ENCODE measurements at regions not wholly inside any gene's neighbourhood (a gene's known extent, or its start where the extent isn't known, plus 50 kb on each side); places are given as distances from the start of the nearest gene placed in this dataset.

DNA sequence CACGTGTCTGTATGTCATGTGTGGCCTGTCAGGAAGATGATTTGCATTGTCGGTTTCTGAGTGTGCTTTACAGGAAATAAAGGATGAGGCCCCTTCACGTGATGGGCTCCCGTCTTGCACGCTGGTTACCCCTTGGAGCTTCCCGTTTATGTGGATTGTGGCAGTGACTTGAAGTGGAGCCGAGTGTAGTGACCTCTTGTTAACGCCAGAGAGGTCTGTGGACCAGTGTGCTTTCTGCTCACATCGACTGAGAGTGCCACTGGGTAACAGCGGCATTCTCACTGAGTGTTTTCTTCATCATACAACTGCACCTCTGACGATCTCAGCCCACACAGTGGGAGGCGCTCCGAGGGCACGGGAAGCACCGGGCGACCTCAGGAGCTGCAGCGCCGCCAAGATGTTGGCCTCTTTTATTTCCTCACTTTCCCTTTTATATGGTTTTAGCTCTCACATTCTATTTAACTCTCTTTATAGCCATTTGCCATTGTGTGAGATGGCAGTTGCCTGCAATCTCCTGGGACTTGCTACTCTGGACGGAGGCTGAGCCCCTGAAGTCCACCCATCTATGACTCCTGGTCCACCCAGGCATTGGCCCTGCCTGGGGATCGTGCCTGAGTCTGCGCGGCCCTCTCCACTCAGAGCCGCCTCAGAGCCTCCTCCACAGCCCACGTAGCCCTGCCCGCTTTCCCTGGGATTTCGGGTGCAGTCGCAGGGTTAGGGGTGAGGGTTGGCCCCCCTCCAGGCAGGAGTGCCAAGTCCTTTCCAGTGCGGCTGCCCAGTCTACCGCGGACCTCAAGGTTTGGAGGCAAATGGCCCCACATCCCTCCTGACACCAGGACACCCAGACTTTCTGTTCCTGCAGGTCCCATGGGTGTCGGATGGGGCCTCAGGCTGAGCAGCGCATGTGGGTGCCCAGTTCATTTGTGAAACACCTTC is 238.9 kb downstream of the ERMARD start:
- no peak for DNase-seq (ENCODE audit: low read depth)
- Histone ChIP-seq H3K27me3 (ENCODE audit: control insufficient read depth, insufficient read depth, low read length) (no peaks in the 10 kb centered on the region), H3K4me3 (ENCODE audit: low read depth, low read length) (no peak overlapping the region), H3K36me3 (ENCODE audit: control insufficient read depth, insufficient read depth, low read length) (no peaks in the 10 kb centered on the region)
- TF ChIP-seq, protein P1, sequence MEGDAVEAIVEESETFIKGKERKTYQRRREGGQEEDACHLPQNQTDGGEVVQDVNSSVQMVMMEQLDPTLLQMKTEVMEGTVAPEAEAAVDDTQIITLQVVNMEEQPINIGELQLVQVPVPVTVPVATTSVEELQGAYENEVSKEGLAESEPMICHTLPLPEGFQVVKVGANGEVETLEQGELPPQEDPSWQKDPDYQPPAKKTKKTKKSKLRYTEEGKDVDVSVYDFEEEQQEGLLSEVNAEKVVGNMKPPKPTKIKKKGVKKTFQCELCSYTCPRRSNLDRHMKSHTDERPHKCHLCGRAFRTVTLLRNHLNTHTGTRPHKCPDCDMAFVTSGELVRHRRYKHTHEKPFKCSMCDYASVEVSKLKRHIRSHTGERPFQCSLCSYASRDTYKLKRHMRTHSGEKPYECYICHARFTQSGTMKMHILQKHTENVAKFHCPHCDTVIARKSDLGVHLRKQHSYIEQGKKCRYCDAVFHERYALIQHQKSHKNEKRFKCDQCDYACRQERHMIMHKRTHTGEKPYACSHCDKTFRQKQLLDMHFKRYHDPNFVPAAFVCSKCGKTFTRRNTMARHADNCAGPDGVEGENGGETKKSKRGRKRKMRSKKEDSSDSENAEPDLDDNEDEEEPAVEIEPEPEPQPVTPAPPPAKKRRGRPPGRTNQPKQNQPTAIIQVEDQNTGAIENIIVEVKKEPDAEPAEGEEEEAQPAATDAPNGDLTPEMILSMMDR (IDR thresholded peaks at IDR 0.05; ENCODE audit: insufficient read depth, low read length, severe bottlenecking), result no peak
- FAIRE-seq, result no peak

DNA sequence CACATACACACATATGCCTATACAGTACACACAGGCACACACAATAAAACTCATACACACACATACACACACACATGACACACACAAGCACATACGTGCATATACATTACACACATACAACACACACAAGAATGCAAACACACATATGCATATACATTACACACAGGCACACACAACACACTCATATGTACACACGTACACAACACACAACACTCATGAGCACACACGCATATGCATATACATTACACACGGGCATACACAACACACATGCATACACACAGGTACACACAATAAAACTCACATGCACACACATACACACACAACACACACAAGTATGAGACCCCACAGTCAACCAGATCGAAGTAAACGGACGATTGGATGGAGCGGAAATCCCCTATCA is 238.2 kb downstream of the ERMARD start:
- Histone ChIP-seq H3K4me3 (ENCODE audit: low read depth, low read length) (no peak overlapping the region), H3K27me3 (ENCODE audit: control insufficient read depth, insufficient read depth, low read length) (no peaks in the 10 kb centered on the region), H3K36me3 (ENCODE audit: control insufficient read depth, insufficient read depth, low read length) (no peaks in the 10 kb centered on the region)
- FAIRE-seq (no peak), DNase-seq (ENCODE audit: low read depth) (no peak)
- TF ChIP-seq, protein P1 (IDR thresholded peaks at IDR 0.05; ENCODE audit: insufficient read depth, low read length, severe bottlenecking), result no peak

DNA sequence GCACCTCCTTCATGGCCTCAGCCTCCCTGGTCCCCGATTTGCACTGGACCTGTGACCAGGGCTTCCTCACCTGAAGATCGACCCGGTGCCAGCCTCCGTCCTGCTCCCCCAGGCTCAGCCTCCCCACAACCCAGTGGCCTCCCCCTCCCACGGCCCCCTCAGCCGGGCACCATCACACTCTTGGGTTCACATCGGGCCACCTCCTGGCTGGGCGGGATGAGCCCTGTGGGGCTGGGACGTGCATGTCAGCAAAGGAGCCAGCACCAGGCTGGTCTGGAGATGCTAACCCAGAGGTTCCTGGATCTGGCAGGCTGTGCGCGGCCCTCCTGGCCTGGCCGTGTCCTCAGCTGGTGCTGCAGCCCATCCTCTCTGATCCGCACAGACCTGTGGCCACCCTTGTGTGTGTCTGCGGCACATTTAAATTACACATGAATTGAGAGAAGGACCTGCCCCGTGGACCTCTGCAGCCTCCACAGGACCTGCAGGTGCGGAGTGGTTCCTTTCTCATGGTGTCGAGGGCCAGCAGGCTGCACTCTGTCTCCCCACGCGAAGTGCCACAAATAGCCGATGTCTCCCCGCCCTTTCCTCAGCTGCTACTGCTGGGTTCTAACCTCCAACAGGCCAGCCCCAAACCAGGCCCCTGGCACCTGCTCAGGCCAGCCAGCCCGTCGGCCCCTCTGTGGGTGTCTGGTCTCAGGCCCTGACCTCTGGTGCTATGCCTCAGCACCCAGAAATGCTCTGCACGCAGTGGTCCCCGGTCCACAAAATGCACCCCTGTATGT is 237.5 kb downstream of the ERMARD start:
- DNase-seq (ENCODE audit: low read depth), result no peak

DNA sequence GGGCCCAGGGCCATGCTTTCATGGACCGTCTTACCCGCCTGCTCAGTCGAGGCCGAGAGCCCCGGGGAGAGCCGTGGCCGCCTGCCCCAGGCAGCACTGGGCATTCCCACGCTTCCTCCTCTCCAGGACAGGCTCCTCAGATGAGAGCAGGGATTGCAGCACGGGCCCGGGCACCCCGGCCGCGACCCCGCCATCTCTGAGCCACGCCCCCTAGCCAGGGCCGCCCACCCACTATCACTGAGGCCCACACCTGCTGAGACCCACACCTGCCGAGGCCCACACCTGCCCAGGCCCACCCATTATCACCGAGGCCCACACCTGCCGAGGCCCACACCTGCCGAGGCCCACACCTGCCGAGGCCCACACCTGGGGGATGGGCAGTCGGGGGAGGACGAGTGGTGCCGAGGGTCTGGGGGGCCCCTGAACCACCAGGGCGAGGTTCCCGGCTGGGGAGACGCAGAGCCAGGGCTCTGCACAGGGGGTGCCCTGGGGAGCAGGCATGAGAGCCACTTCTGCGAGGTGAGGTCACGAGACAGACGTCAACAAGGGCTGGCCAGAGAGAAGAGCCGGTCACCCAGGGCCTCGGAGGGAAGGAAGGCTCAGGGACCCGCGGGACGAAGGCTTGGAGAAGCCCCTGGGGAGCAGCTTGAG is 235.6 kb downstream of the ERMARD start:
- no peak for DNase-seq (ENCODE audit: low read depth)

More for the DNA sequence above, 237.5 kb downstream of the ERMARD start:
- H3K36me3 ChIP-seq (ENCODE audit: control insufficient read depth, insufficient read depth, low read length), result no peaks in the 10 kb centered on the region
- H3K4me3 ChIP-seq (ENCODE audit: low read depth, low read length), result no peak overlapping the region
- H3K27me3 ChIP-seq (ENCODE audit: control insufficient read depth, insufficient read depth, low read length), result no peaks in the 10 kb centered on the region
- TF ChIP-seq, protein P1 (IDR thresholded peaks at IDR 0.05; ENCODE audit: insufficient read depth, low read length, severe bottlenecking), result no peak
- no peak for FAIRE-seq

DNA sequence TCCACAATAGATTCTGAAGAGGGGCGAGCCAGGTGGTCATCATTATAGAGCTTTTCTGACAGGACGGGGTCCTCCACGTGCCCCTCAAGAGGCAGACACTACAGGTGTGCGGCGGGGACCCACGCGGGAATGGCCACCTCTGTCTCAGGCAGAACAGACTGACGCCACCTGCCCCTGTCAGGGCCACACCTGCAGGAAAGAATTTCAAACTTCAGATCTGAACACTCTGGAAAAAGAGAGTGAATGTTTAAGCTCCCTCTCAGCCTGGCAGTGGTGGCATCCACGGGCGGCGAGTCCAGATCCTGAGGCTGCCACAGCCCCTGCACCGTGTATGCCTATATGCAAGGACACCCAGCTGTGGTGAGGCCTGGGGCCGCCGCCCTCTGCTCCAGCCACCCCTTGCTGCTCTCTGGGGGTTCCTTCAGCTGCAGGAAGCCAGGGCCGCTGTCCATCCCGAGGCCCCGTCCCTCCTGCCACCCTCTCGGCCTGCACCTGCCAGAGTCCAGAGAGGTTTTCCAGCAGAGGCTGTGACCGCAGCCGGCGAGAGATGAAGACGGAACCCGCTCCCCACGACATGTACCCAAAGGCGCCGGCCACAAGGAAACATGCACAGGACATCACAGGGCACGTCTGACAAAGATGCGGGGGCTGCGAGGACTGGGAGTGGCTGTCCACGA is 234.9 kb downstream of the ERMARD start:
- FAIRE-seq, result no peak
- no peak for DNase-seq (ENCODE audit: low read depth)
- Histone ChIP-seq H3K4me3 (ENCODE audit: low read depth, low read length) (no peak overlapping the region), H3K36me3 (ENCODE audit: control insufficient read depth, insufficient read depth, low read length) (no peaks in the 10 kb centered on the region), H3K27me3 (ENCODE audit: control insufficient read depth, insufficient read depth, low read length) (no peaks in the 10 kb centered on the region)
- TF ChIP-seq, protein P1 (IDR thresholded peaks at IDR 0.05; ENCODE audit: insufficient read depth, low read length, severe bottlenecking), result no peak

More for the DNA sequence above, 235.6 kb downstream of the ERMARD start:
- H3K36me3 ChIP-seq (ENCODE audit: control insufficient read depth, insufficient read depth, low read length), result no peaks in the 10 kb centered on the region
- TF ChIP-seq, protein P1 (IDR thresholded peaks at IDR 0.05; ENCODE audit: insufficient read depth, low read length, severe bottlenecking), result no peak
- H3K27me3 ChIP-seq (ENCODE audit: control insufficient read depth, insufficient read depth, low read length), result no peaks in the 10 kb centered on the region
- no peak for FAIRE-seq
- H3K4me3 ChIP-seq (ENCODE audit: low read depth, low read length), result no peak overlapping the region
